HG02678 (cell line): ENCODE measurements at regions not wholly inside any gene's neighbourhood (a gene's known extent, or its start where the extent isn't known, plus 50 kb on each side); places are given as distances from the start of the nearest gene placed in this dataset.
"Not testable (repeated sequence)": the region's sequence is repeated elsewhere in the genome, so short reads cannot be mapped to it uniquely, and the experiment has no call there.

Experiments
- ATAC-seq: cut with Tn5 transposase; IDR thresholded peaks from one replicate; pipeline ENCODE4 v1.9.1; 2021; ENCODE audit warnings: mild to moderate bottlenecking, moderate library complexity; ENCODE audit not compliant: unreplicated experiment

GRCh38 chr1:72983011-72983410 lies 700.7 kb upstream of the NEGR1 start:
- ATAC-seq, result not testable (repeated sequence)

- no peak for ATAC-seq
Observed at GRCh38 chr1:72969461-72969860, 687.1 kb upstream of the NEGR1 start.

- ATAC-seq, result no peak
Observed at GRCh38 chr1:72954943-72955342, 672.6 kb upstream of the NEGR1 start.

GRCh38 chr1:72950900-72951299 lies 668.6 kb upstream of the NEGR1 start:
- ATAC-seq, result not testable (repeated sequence)

- no peak for ATAC-seq
Observed at GRCh38 chr1:72946903-72947499, 664.7 kb upstream of the NEGR1 start.

- ATAC-seq, result no peak
Observed at GRCh38 chr1:72942008-72942407, 659.7 kb upstream of the NEGR1 start.

DNA sequence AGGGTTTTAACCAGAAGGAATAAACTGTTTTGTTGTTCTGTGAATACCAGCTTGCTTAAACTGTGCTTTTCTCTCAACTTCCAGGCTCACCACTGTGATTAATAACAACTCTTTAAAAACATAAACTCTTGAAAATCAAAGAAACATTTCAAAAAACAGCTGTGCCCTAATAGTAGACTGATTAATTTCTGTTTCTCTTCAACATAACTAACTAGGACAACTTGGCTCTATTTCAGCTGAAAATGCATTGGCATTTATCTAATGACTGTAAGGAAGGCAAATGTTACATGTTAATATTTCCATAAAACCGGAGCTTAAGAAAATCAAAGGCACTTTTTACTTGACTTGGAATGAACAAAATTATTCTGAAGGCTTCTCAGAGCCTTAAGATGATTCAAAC lies 656.1 kb upstream of the NEGR1 start:
- no peak for ATAC-seq

DNA sequence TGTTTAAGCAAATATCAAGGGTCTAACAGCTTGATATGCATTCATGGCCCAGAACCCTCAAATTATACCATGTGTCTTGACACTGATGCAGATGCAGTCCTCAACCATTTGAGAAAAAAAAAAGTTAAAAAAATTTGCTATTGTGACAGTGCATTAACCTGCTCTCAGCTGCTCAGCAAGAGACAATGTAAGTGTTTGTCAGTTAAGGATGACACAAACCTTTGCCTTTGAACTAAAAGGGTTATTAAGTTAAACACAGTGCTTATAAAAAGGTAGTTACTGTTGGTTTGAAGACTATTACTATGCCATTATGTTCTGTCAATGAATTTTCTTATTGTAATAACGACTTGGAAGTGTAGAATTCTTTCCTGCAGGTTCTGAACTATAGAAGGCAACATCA lies 655.6 kb upstream of the NEGR1 start:
- ATAC-seq, result no peak

DNA sequence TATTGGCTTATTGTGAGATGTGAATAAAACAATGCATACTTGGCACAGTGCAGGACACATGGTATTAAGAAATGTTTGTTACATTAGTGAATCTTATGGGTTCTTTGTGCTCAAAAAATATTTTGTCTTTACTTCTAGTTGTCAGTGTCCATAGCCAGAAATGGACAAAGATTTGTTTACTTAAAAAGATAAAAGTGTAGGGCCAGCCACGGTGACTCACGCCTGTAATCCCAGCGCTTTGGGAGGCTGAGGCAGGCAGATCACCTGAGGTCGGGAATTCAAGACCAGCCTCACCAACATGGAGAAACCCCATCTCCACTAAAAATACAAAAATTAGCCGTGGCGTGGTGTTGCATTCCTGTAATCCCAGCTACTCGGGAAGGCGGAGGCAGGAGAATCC lies 654.6 kb upstream of the NEGR1 start:
- no peak for ATAC-seq

- no peak for ATAC-seq
Observed at GRCh38 chr1:72936151-72936740, 653.9 kb upstream of the NEGR1 start.

GRCh38 chr1:72932025-72932424 lies 649.7 kb upstream of the NEGR1 start:
- no peak for ATAC-seq

DNA sequence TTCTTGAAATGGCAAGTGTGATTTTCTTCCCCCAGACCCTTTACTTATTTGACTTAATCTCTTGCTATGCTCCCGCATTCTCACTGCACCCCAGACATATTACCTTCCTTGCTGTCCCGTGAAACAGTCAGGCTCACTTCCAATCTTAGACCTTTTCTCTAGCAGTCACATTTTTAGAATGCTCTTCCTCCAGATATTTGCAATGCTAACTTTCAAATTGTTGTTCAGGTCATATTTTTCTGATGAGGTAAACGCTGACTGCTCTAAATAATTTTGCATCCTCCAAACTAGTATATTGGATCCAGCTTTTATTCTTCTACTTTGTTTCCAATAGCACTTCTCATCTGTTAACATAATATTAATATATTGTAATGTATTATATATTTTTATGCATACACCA lies 648.2 kb upstream of the NEGR1 start:
- no peak for ATAC-seq

GRCh38 chr1:72918940-72919339 lies 636.6 kb upstream of the NEGR1 start:
- no peak for ATAC-seq

DNA sequence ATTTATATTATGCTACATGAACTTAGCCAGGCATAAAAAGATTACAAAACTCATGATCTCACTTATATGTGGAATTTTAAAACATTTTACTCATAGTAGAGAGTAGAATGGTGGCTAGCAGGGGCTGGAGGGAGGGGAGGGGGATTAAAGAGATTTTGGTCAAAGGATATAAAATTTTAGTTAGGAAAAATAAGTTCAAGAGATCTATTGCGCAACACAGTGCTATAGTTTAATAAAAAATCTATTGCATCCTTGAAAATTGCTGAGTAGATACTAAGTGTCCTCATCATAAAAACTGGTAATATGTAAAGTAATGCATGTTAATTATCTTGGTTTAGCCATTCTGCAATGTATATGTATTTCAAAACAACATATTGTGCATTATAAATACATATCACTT lies 635.6 kb upstream of the NEGR1 start:
- ATAC-seq, result no peak

- ATAC-seq, result no peak
Observed at GRCh38 chr1:72915581-72915980, 633.2 kb upstream of the NEGR1 start.

DNA sequence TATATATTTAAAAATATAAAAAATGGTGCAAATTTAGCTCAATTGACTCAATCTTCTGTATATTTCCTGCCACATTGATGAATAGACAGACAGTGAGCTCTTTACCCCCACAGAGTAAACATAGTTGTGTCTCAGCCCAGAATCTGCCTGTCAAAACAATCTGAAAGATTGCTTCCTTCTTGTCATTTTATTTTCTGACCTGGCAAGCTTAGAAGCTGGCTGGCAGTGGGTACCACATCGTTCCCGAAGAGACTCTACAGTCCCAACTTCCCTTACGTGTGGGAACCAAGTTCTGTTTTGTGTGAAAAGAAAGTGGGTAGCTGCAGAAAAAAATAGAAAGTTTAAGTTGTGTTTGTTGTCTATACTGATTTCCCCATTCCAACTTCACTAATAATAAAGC lies 629.3 kb upstream of the NEGR1 start:
- ATAC-seq, result no peak

DNA sequence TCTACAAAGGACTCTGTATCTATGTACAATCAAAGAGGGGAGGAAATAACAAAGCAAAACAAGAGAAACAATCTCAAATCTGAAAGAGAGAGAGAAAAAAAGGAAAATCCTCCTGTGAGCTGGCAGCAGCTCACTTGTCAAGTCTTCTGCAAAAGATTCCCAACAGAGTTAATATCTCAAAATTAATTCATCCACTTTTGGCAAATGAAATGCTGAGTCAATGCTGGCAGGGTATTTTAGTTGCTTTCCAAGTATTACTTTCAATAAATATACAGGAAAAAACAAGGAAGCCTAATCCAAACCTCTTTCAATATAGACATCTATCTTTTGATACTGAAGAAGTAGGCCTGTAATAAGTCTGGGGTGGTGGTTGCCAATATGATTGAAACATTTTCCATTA lies 613.9 kb upstream of the NEGR1 start:
- ATAC-seq, result no peak

DNA sequence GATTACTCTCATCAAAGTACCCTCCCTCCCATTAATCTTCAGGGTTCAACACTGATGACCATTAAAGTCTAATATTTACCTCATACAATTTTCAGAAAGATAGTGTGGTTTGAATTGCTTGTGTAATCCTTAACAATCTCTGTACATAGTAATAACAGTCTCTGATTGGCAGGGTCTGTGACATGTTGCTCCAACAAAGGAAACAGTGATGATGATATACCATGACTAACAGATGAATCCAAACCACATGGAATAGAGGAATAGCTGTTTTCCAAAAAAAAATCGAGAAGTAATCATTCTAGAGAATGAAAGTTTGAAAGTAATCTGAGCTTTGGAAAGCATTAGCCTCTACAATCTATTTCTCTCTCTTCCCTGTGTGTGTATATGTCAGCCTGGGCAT lies 610.1 kb upstream of the NEGR1 start:
- no peak for ATAC-seq

- no peak for ATAC-seq
Observed at GRCh38 chr1:72891976-72892375, 609.6 kb upstream of the NEGR1 start.

DNA sequence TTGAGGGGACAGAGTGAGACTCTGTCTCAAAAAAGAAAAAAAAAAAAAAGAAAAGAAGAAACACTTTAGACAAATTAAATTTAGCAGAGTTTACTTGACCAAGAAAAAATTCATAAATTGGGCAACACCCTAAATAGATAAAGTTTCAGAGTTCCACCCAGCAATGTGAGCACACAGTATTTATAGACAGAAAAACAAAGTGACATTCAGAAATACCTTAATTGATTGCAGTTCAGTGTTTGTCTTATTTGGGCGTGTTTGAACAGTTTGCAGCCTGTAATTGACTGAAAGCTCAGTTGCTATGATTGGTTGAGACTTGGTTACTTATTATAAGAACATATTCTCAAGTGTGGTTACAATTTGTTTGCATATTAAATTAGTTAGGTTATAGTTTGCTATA lies 603.5 kb upstream of the NEGR1 start:
- ATAC-seq, result no peak

DNA sequence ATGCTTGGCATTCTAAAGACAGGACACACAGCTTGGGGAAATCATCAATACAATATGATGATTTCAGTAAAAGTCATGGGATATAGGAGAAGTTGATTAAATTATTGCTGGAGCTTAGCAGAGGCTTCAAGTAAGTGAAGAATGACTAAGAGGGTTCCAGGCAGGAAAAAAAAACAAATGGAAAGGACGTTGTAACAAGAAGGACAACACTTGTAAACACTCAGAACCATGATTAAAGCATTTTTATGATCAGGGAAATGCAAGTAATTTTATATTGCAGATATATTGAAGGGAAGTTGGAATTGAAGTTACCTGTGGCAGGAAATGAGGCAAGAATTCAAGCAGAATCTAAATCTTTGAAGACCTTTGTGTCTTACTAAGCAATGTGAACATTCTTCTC lies 602.7 kb upstream of the NEGR1 start:
- ATAC-seq, result no peak

GRCh38 chr1:72869873-72870272 lies 587.5 kb upstream of the NEGR1 start:
- no peak for ATAC-seq

- ATAC-seq, result no peak
Observed at GRCh38 chr1:72869441-72869840, 587.1 kb upstream of the NEGR1 start.
